SK-N-SH (cell line): ENCODE measurements at regions not wholly inside any gene's neighbourhood (a gene's known extent, or its start where the extent isn't known, plus 50 kb on each side); places are given as distances from the start of the nearest gene placed in this dataset.

Experiments used
- CTCF ChIA-PET: fragments of 300-600, 350-600 bp; formaldehyde crosslinking; extraction: SDS; loops from one replicate; lab custom pipeline; 2021; lab: Yijun Ruan, JAX
- POLR2A ChIA-PET: fragments of 350-600 bp; sonication (Branson Sonifier 250); formaldehyde crosslinking; extraction: SDS; loops from one replicate; lab custom pipeline; 2020; ENCODE audit warnings: antibody characterized with exemption, inconsistent platforms; lab: Yijun Ruan, JAX
- DNase-seq: peaks from one replicate; pipeline ENCODE4 v3.0.0; 2012
- H2AFZ ChIP-seq: fragments of 200-600 bp; sonication (generic); 2 replicates; pipeline ENCODE4 v1.8.1; 2016; ENCODE audit warnings: antibody characterized with exemption, mild to moderate bottlenecking, low read depth
- H3F3A ChIP-seq: fragments of 200-600 bp; sonication (generic); replicated peaks from 2 replicates; pipeline ENCODE3; 2016; ENCODE audit warnings: antibody characterized with exemption, mild to moderate bottlenecking; ENCODE audit not compliant: insufficient read depth
- H3K27ac ChIP-seq, 2 experiments: fragments of 200-500 bp in 1 of 2; fragments of 200-600 bp in 1 of 2; sonication (Bioruptor generic) in 1 of 2; sonication (generic), shearing (Covaris generic) in 1 of 2; 2 replicates each; pipeline versions ENCODE4 v1.5.1 to v1.6.1; 2014 to 2016; ENCODE audit warnings: low read depth in 2 of 2, inconsistent platforms in 1 of 2, low read length in 1 of 2, mild to moderate bottlenecking in 1 of 2, mixed read lengths in 1 of 2
- H3K27me3 ChIP-seq: fragments of 200-600 bp; sonication (generic), shearing (Covaris generic); 2 replicates; pipeline ENCODE4 v1.6.1; 2016; ENCODE audit warnings: mixed run types; ENCODE audit not compliant: insufficient read depth
- H3K36me3 ChIP-seq, 2 experiments: fragments of 200-500 bp in 1 of 2; fragments of 200-600 bp in 1 of 2; sonication (Bioruptor generic) in 1 of 2; sonication (generic) in 1 of 2; replicated peaks in 1 of 2; 2 replicates each; pipeline versions ENCODE3 to v1.5.1; 2014 to 2016; ENCODE audit warnings: low read length in 1 of 2, mild to moderate bottlenecking in 1 of 2; ENCODE audit not compliant: insufficient read depth in 2 of 2, control insufficient read depth in 1 of 2
- H3K4me1 ChIP-seq, 2 experiments: fragments of 200-500 bp in 1 of 2; fragments of 200-600 bp in 1 of 2; sonication (Bioruptor generic) in 1 of 2; sonication (generic), shearing (Covaris generic) in 1 of 2; 2 replicates each; pipeline versions ENCODE4 v1.5.1 to v1.6.1; 2014 to 2016; ENCODE audit warnings: low read depth in 1 of 2, low read length in 1 of 2, mixed run types in 1 of 2; ENCODE audit not compliant: insufficient read depth in 2 of 2, control insufficient read depth in 1 of 2
- H3K4me2 ChIP-seq: fragments of 200-600 bp; sonication (generic), shearing (Covaris generic); 2 replicates; pipeline ENCODE4 v1.6.1; 2017; ENCODE audit warnings: mixed run types
- H3K4me3 ChIP-seq, 2 experiments: fragments of 200-500 bp in 1 of 2; fragments of 200-600 bp in 1 of 2; sonication (Bioruptor generic) in 1 of 2; sonication (generic), shearing (Covaris generic) in 1 of 2; 2 replicates each; pipeline versions ENCODE4 v1.5.1 to v1.8.1; 2014 to 2016; ENCODE audit warnings: low read depth in 2 of 2, inconsistent platforms in 1 of 2, low read length in 1 of 2, mild to moderate bottlenecking in 1 of 2, mixed read lengths in 1 of 2, moderate library complexity in 1 of 2
- H3K79me2 ChIP-seq: fragments of 200-600 bp; sonication (generic); 2 replicates; pipeline ENCODE4 v1.8.1; 2017; ENCODE audit warnings: mild to moderate bottlenecking; ENCODE audit not compliant: insufficient read depth
- H3K9ac ChIP-seq: fragments of 200-600 bp; sonication (generic); 2 replicates; pipeline ENCODE4 v1.6.1; 2017; ENCODE audit warnings: mixed run types
- H3K9me2 ChIP-seq: fragments of 200-600 bp; sonication (generic); 2 replicates; pipeline ENCODE4 v1.6.1; 2017; ENCODE audit warnings: mixed run types
- H3K9me3 ChIP-seq: fragments of 200-600 bp; sonication (generic); 2 replicates; pipeline ENCODE4 v1.6.1; 2017; ENCODE audit warnings: mixed run types, mild to moderate bottlenecking, moderate library complexity
- H4K20me1 ChIP-seq: fragments of 200-600 bp; sonication (generic); 2 replicates; pipeline ENCODE4 v1.6.1; 2017; ENCODE audit warnings: mild to moderate bottlenecking, mixed run types; ENCODE audit not compliant: insufficient read depth
- CHD2 ChIP-seq: fragments of 150-350 bp; IDR thresholded peaks from 2 replicates; pipeline ENCODE4 v1.6.1; 2018; ENCODE audit warnings: low read length; ENCODE audit not compliant: partially characterized antibody
- CTCF ChIP-seq: fragments of 200-600 bp; sonication (generic); IDR thresholded peaks from 2 replicates; pipeline ENCODE4 v1.6.1; 2017; ENCODE audit warnings: antibody characterized with exemption, mild to moderate bottlenecking, moderate library complexity
- FOSL2 ChIP-seq: IDR thresholded peaks from 2 replicates; pipeline ENCODE4 v1.4.0; 2012; ENCODE audit warnings: low read depth, mild to moderate bottlenecking, moderate library complexity, borderline replicate concordance
- FOXM1 ChIP-seq: IDR thresholded peaks from 2 replicates; pipeline ENCODE4 v1.4.0; 2012; ENCODE audit warnings: low read depth, mild to moderate bottlenecking
- GABPA ChIP-seq: IDR thresholded peaks from 2 replicates; pipeline ENCODE4 v1.4.0; 2012; ENCODE audit warnings: low read depth, mild to moderate bottlenecking
- GATA2 ChIP-seq: sonication (generic); formaldehyde crosslinking; IDR thresholded peaks from 2 replicates; pipeline ENCODE4 v1.5.0; 2020; ENCODE audit warnings: mild to moderate bottlenecking, missing genetic modification reagents
- MAX ChIP-seq: IDR thresholded peaks from 2 replicates; pipeline ENCODE4 v1.4.0; 2012; ENCODE audit warnings: low read depth
- MEF2A ChIP-seq: IDR thresholded peaks from 2 replicates; pipeline ENCODE4 v1.4.0; 2012; ENCODE audit warnings: low read depth, borderline replicate concordance
- NFIC ChIP-seq: IDR thresholded peaks from 2 replicates; pipeline ENCODE4 v1.4.0; 2012; ENCODE audit warnings: borderline replicate concordance
- POLR2AphosphoS5 ChIP-seq: IDR thresholded peaks from 2 replicates; pipeline ENCODE4 v1.6.1; 2012; ENCODE audit warnings: low read depth, low read length
- RCOR1 ChIP-seq: fragments of 150-350 bp; IDR thresholded peaks from 2 replicates; pipeline ENCODE4 v1.6.1; 2017; ENCODE audit warnings: antibody characterized with exemption, low read length
- RFX5 ChIP-seq: IDR thresholded peaks from 2 replicates; pipeline ENCODE4 v1.6.1; 2012; ENCODE audit warnings: mild to moderate bottlenecking, improper control_type of control experiment, low read length
- RXRA ChIP-seq: IDR thresholded peaks from 2 replicates; pipeline ENCODE4 v1.4.0; 2012; ENCODE audit warnings: low read depth, mild to moderate bottlenecking, borderline replicate concordance
- SIN3A ChIP-seq: IDR thresholded peaks from 2 replicates; pipeline ENCODE4 v1.6.1; 2012; ENCODE audit warnings: low read depth, mild to moderate bottlenecking, low read length, moderate library complexity, borderline replicate concordance
- TAF1 ChIP-seq: IDR thresholded peaks from 2 replicates; pipeline ENCODE4 v1.6.1; 2012; ENCODE audit warnings: low read depth, mild to moderate bottlenecking, low read length, moderate library complexity, borderline replicate concordance
- TCF12 ChIP-seq: IDR thresholded peaks from 2 replicates; pipeline ENCODE4 v1.4.0; 2012
- TEAD4 ChIP-seq: IDR thresholded peaks from 2 replicates; pipeline ENCODE4 v1.4.0; 2012; ENCODE audit warnings: mild to moderate bottlenecking, borderline replicate concordance; ENCODE audit not compliant: insufficient read depth
- WGBS: methylation state at CpG from one replicate; pipeline ENCODE4 v1.1.6; 2017; ENCODE audit warnings: low lambda C conversion rate; 5-methylcytosine and 5-hydroxymethylcytosine counted together
- TF ChIP-seq, protein P1 (sequence below): IDR thresholded peaks from 2 replicates; pipeline ENCODE4 v1.4.0; 2012; ENCODE audit warnings: low read depth, borderline replicate concordance
- TF ChIP-seq, protein P2 (sequence below): IDR thresholded peaks from 2 replicates; pipeline ENCODE4; 2012
- TF ChIP-seq, protein P3 (sequence below): fragments of 150-350 bp; IDR thresholded peaks from 2 replicates; pipeline ENCODE4 v1.6.1; 2017; ENCODE audit warnings: antibody characterized with exemption, low read length, low read depth, borderline replicate concordance
- TF ChIP-seq, protein P4 (sequence below): fragments of 150-350 bp; IDR thresholded peaks from 2 replicates; pipeline ENCODE4 v1.6.1; 2016; ENCODE audit warnings: mild to moderate bottlenecking, low read depth, low read length

DNA sequence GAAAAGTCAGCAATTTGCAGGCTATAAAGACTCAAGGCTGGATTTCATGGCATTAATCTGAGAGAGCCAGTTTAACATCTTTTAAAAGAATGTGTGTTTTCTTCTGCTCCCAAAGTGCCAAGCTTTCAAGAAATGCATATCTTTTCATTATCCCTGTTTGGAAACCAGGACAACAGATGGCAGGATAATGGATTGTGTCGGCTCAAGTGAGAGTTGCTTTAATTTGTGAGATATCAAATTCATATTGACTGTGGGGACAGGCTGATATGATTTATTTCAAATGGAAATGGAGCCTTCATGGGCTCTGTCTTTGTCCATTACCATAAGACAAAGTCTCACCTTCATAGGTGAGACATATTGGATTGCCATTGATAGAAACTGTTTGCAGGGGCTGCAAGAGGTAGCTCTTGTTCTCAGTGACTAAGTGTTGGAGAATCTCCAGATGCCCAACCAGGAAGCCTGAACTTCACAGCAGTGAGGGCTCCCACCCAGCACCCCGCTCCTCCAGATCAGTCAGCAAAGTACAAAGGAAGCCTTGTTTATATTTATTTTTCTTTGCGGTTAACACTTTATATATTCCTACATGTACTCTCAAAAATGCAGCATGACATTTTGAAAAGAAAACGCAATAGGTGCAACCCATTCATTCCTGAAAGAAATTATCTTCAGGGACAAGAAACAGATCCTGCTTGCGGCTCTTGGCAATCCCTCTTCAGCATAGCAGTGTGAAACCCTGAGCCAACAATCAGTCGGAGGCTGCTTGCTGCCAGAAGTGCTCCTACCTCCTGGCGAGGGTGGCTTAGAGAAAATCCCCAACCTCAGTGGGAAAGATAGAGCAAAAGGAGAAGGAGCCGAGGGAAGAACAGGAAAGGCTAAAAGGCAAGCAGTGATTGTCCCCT, 65.8 kb upstream of the ATL2 start (continued):
- TF ChIP-seq RCOR1 = no peak
- no peak for TF ChIP-seq MEF2A
- no peak for TF ChIP-seq POLR2AphosphoS5
- no peak for TF ChIP-seq RFX5
- TF ChIP-seq TAF1 = no peak
- TF ChIP-seq RXRA = no peak
- peak; percentile 61 for TF ChIP-seq NFIC
- no peak for TF ChIP-seq CTCF
- TF ChIP-seq MAX = no peak
- no peak for TF ChIP-seq GATA2 (CRISPR knock-in tag)

GRCh38 chr2:38441346-38441745, 64.3 kb upstream of the ATL2 start:
- Histone ChIP-seq H3K4me2 (no peak overlapping the region), H4K20me1 (no peaks in the 10 kb centered on the region), H3K9ac (no peak overlapping the region), H3F3A (no peaks in the 10 kb centered on the region), H3K9me2 (no peaks in the 10 kb centered on the region), H3K27ac (no peak overlapping the region), H2AFZ (no peak overlapping the region), H3K27me3 (peaks cover 12% of the 10 kb centered on the region), H3K4me3 (no peak overlapping the region), H3K4me1 (peaks cover 10 to 24% of the 10 kb centered on the region in 2 experiments; a peak in 3 of 4 replicates), H3K79me2 (no peaks in the 10 kb centered on the region), H3K9me3 (no peaks in the 10 kb centered on the region), H3K36me3 (no peaks in the 10 kb centered on the region)
- ChIA-PET CTCF (interaction anchor here (0.6 to 2.0 kb wide), 2 partner anchors 25 to 126 kb away, joined by 3 to 5 read pairs; no protein-coding TSS in a partner anchor), POLR2A (no interaction called here)
- no peak for DNase-seq
- WGBS = 73% methylated on average over 7 of the region's 7 CpGs
- TF ChIP-seq RXRA = no peak
- no peak for TF ChIP-seq FOSL2
- TF ChIP-seq MEF2A = no peak
- no peak for TF ChIP-seq RFX5
- TF ChIP-seq, protein P1, sequence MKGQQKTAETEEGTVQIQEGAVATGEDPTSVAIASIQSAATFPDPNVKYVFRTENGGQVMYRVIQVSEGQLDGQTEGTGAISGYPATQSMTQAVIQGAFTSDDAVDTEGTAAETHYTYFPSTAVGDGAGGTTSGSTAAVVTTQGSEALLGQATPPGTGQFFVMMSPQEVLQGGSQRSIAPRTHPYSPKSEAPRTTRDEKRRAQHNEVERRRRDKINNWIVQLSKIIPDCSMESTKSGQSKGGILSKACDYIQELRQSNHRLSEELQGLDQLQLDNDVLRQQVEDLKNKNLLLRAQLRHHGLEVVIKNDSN = no peak
- no peak for TF ChIP-seq GABPA
- TF ChIP-seq CHD2 = no peak
- no peak for TF ChIP-seq TEAD4
- TF ChIP-seq FOXM1 = no peak
- TF ChIP-seq SIN3A = no peak
- TF ChIP-seq, protein P2, sequence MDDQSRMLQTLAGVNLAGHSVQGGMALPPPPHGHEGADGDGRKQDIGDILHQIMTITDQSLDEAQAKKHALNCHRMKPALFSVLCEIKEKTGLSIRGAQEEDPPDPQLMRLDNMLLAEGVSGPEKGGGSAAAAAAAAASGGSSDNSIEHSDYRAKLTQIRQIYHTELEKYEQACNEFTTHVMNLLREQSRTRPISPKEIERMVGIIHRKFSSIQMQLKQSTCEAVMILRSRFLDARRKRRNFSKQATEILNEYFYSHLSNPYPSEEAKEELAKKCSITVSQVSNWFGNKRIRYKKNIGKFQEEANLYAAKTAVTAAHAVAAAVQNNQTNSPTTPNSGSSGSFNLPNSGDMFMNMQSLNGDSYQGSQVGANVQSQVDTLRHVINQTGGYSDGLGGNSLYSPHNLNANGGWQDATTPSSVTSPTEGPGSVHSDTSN = no peak
- TF ChIP-seq TCF12 = no peak
- TF ChIP-seq, protein P3, sequence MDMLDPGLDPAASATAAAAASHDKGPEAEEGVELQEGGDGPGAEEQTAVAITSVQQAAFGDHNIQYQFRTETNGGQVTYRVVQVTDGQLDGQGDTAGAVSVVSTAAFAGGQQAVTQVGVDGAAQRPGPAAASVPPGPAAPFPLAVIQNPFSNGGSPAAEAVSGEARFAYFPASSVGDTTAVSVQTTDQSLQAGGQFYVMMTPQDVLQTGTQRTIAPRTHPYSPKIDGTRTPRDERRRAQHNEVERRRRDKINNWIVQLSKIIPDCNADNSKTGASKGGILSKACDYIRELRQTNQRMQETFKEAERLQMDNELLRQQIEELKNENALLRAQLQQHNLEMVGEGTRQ = no peak
- TF ChIP-seq, protein P4, sequence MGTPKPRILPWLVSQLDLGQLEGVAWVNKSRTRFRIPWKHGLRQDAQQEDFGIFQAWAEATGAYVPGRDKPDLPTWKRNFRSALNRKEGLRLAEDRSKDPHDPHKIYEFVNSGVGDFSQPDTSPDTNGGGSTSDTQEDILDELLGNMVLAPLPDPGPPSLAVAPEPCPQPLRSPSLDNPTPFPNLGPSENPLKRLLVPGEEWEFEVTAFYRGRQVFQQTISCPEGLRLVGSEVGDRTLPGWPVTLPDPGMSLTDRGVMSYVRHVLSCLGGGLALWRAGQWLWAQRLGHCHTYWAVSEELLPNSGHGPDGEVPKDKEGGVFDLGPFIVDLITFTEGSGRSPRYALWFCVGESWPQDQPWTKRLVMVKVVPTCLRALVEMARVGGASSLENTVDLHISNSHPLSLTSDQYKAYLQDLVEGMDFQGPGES = no peak
